B cell (primary cell): ENCODE measurements at regions not wholly inside any gene's neighbourhood (a gene's known extent, or its start where the extent isn't known, plus 50 kb on each side); places are given as distances from the start of the nearest gene placed in this dataset.

Source experiments
- CTCF ChIP-seq: fragments of 200-600 bp; IDR thresholded peaks from one replicate; pipeline ENCODE4 v1.8.0; 2022; ENCODE audit warnings: antibody characterized with exemption, mild to moderate bottlenecking
- EZH2 ChIP-seq: IDR thresholded peaks from 2 replicates; pipeline ENCODE4 v1.6.1; 2012; ENCODE audit warnings: borderline replicate concordance, low read depth, mild to moderate bottlenecking, moderate library complexity, low read length; ENCODE audit not compliant: insufficient read depth, poor library complexity, severe bottlenecking

GRCh38 chr1:232467073-232467760 lies 162.7 kb downstream of the SIPA1L2 start:
- TF ChIP-seq CTCF (no peak), EZH2 (no peak)
